K562 (cell line): ENCODE measurements at regions not wholly inside any gene's neighbourhood (a gene's known extent, or its start where the extent isn't known, plus 50 kb on each side); places are given as distances from the start of the nearest gene placed in this dataset.

Experiments used
- ATAC-seq: fragments of 200-7000 bp; cut with Tn5 transposase; 3 replicates; pipeline ENCODE4 v1.9.1; 2020; ENCODE audit warnings: moderate library complexity
- BruUV-seq: library from RNA; stranded (reverse); fragments of 400-500 nt; replicated peaks from 2 replicates; lab custom pipeline; 2021; lab: Mats Ljungman, UMichigan
- CTCF ChIA-PET: fragments of 300-600 bp; formaldehyde crosslinking; extraction: SDS; loops from one replicate; lab custom pipeline; 2021; ENCODE audit warnings: low intra/inter-chr PET ratio; lab: Yijun Ruan, JAX
- POLR2A ChIA-PET: fragments of 300-600, 350-650 bp; sonication (Branson Sonifier 250); formaldehyde crosslinking; extraction: SDS; loops from one replicate; lab custom pipeline; 2021; ENCODE audit warnings: antibody characterized with exemption, inconsistent platforms; lab: Yijun Ruan, JAX
- DNase-seq, 4 experiments: peaks; one replicate each; pipeline versions ENCODE4 v3.0.0 to v3.0.0-alpha.2; 2011 to 2018; ENCODE audit warnings: low spot score in 3 of 4, mixed read lengths in 3 of 4; ENCODE audit errors: extremely low read depth in 1 of 4
- FAIRE-seq: peaks from 2 replicates; lab custom pipeline; 2011; peaks lifted over from hg19 to GRCh38; lab: Jason Lieb, UNC
- H2AFZ ChIP-seq: 2 replicates; pipeline ENCODE4 v1.6.0; 2011; ENCODE audit warnings: low read depth, low read length, control low read depth, inconsistent platforms
- H3K27ac ChIP-seq: fragments of 200-600 bp; 3 replicates; pipeline ENCODE4 v1.8.0; 2011; ENCODE audit warnings: low read depth, mild to moderate bottlenecking, control low read depth, inconsistent platforms, low read length, moderate library complexity, mixed read lengths; ENCODE audit errors: extremely low read depth
- H3K27me3 ChIP-seq, 2 experiments: fragments of 300-600 bp in 1 of 2; 2 replicates in 1 of 2; 3 replicates in 1 of 2; pipeline versions ENCODE4 v1.6.0 to v1.8.0; 2011; ENCODE audit warnings: inconsistent platforms in 2 of 2, low read length in 2 of 2, mild to moderate bottlenecking in 1 of 2, mixed read lengths in 1 of 2, moderate library complexity in 1 of 2; ENCODE audit not compliant: control insufficient read depth in 2 of 2, insufficient read depth in 2 of 2
- H3K36me3 ChIP-seq: fragments of 300-600 bp; 3 replicates; pipeline ENCODE4 v1.8.0; 2011; ENCODE audit warnings: mild to moderate bottlenecking, low read length, inconsistent platforms; ENCODE audit not compliant: control insufficient read depth, insufficient read depth
- H3K4me1 ChIP-seq, 2 experiments: fragments of 200-600 bp in 1 of 2; replicated peaks in 1 of 2; 2 replicates in 1 of 2; 3 replicates in 1 of 2; pipeline versions ENCODE4 v1.5.1 to v1.8.0; 2011; ENCODE audit warnings: inconsistent platforms in 2 of 2, low read length in 2 of 2, mild to moderate bottlenecking in 1 of 2, mixed read lengths in 1 of 2, moderate library complexity in 1 of 2; ENCODE audit not compliant: control insufficient read depth in 2 of 2, insufficient read depth in 2 of 2
- H3K4me2 ChIP-seq: 2 replicates; pipeline ENCODE4 v1.6.1; 2011; ENCODE audit warnings: low read length, control low read depth, inconsistent platforms, mixed read lengths; ENCODE audit not compliant: insufficient read depth
- H3K4me3 ChIP-seq: fragments of 200-600 bp; sonication (generic), shearing (Covaris generic); 2 replicates; pipeline ENCODE4 v1.5.1; 2016; ENCODE audit warnings: control low read depth, inconsistent platforms
- H3K79me2 ChIP-seq: fragments of 200-600 bp; 3 replicates; pipeline ENCODE4 v1.8.0; 2011; ENCODE audit warnings: low read length, inconsistent platforms; ENCODE audit not compliant: control insufficient read depth, insufficient read depth
- H3K9ac ChIP-seq, 2 experiments: 2 replicates each; pipeline versions ENCODE4 v1.6.0 to v1.6.1; 2011; ENCODE audit warnings: low read depth in 2 of 2, low read length in 2 of 2, control low read depth in 1 of 2, inconsistent platforms in 1 of 2, mild to moderate bottlenecking in 1 of 2, mixed read lengths in 1 of 2; ENCODE audit not compliant: insufficient read depth in 1 of 2
- H3K9me1 ChIP-seq: one replicate; pipeline ENCODE4 v1.6.0; 2011; ENCODE audit warnings: inconsistent platforms, mild to moderate bottlenecking, low read length, moderate library complexity; ENCODE audit not compliant: control insufficient read depth, insufficient read depth
- H3K9me3 ChIP-seq: replicated peaks from 2 replicates; pipeline ENCODE4 v1.5.1; 2011; ENCODE audit warnings: low read depth, low read length, inconsistent platforms; ENCODE audit not compliant: control insufficient read depth, insufficient read depth
- H4K20me1 ChIP-seq: replicated peaks from 2 replicates; pipeline ENCODE4 v1.6.1; 2011; ENCODE audit warnings: low read length, inconsistent platforms, mixed read lengths; ENCODE audit not compliant: control insufficient read depth, insufficient read depth
- HDAC6 ChIP-seq: IDR thresholded peaks from 2 replicates; pipeline ENCODE4 v1.6.1; 2012; ENCODE audit warnings: low read depth, mild to moderate bottlenecking, control low read depth, inconsistent platforms, low read length, moderate library complexity
- PREB ChIP-seq: sonication (generic); formaldehyde crosslinking; IDR thresholded peaks from 2 replicates; pipeline ENCODE4 v1.8.1; 2023; ENCODE audit warnings: mild to moderate bottlenecking, missing genetic modification reagents
- RBM34 ChIP-seq: fragments of 200-400 bp; formaldehyde crosslinking; IDR thresholded peaks from 2 replicates; pipeline ENCODE4 v1.6.1; 2018; ENCODE audit warnings: low read length, borderline replicate concordance; ENCODE audit not compliant: insufficient read depth
- ZNF609 ChIP-seq: sonication (generic); formaldehyde crosslinking; IDR thresholded peaks from 2 replicates; pipeline ENCODE4 v1.8.1; 2023; ENCODE audit warnings: missing genetic modification reagents, mild to moderate bottlenecking, borderline replicate concordance
- WGBS: fragments of 100-300 bp; shearing (Covaris generic); methylation state at CpG from one replicate; pipeline ENCODE4 v1.1.6; 2016; ENCODE audit warnings: low coverage, mixed read lengths; ENCODE audit not compliant: insufficient coverage; ENCODE audit errors: missing lambda C conversion rate; 5-methylcytosine and 5-hydroxymethylcytosine counted together
- in situ Hi-C: fragments of 300-500 bp; cut with MboI; formaldehyde crosslinking; loops from 4 replicates; pipeline ENCODE4 v1.15.0; 2018; ENCODE audit warnings: inconsistent platforms, mixed read lengths
- intact Hi-C: fragments of 100-400 bp; cut with micrococcal nuclease; formaldehyde crosslinking; loops from 2 replicates; pipeline ENCODE4 v1.14.2; 2022

- TF ChIP-seq ZNF609 (no peak), RBM34 (no peak), PREB (CRISPR knock-in tag) (no peak), HDAC6 (no peak)
- ATAC-seq: no peak
- H4K20me1 ChIP-seq: no peaks in the 10 kb centered on the region
- WGBS: 0% methylated on average over 2 of the region's 2 CpGs
- no peak overlapping the region for H3K9ac ChIP-seq
- DNase-seq: no peak
- H3K4me2 ChIP-seq: no peak overlapping the region
- H3K27me3 ChIP-seq: no peaks in the 10 kb centered on the region
- FAIRE-seq: no peak
- H3K27ac ChIP-seq: no peak overlapping the region
- ChIA-PET POLR2A (no interaction called here), CTCF (no interaction called here)
- H3K79me2 ChIP-seq: no peaks in the 10 kb centered on the region
- no peak overlapping the region for H2AFZ ChIP-seq
- in situ Hi-C loops (no loop called here), intact Hi-C loops (no loop called here)
- no peaks in the 10 kb centered on the region for H3K36me3 ChIP-seq
- H3K4me1 ChIP-seq: no peaks in the 10 kb centered on the region
- H3K4me3 ChIP-seq: no peak overlapping the region
- no TSS peak for BruUV-seq
- H3K9me1 ChIP-seq: no peaks in the 10 kb centered on the region
- H3K9me3 ChIP-seq: no peaks in the 10 kb centered on the region
Measured at GRCh38 chr13:34772206-34772605, 169.9 kb upstream of the NBEA start.
